Psoas muscle (tissue), 7 donors: ENCODE measurements at regions not wholly inside any gene's neighbourhood (a gene's known extent, or its start where the extent isn't known, plus 50 kb on each side); places are given as distances from the start of the nearest gene placed in this dataset.
"Not testable (repeated sequence)": the region's sequence is repeated elsewhere in the genome, so short reads cannot be mapped to it uniquely, and the experiment has no call there.

ENCODE experiments used
- ATAC-seq, 4 donors: fragments of 200-7000 bp; cut with Tn5 transposase; one replicate each; pipeline ENCODE4 v1.9.1; 2020; ENCODE audit warnings: moderate library complexity in 3 of 4, mild to moderate bottlenecking in 2 of 4
- DNase-seq, 2 donors: peaks; one replicate each; pipeline ENCODE4 v3.0.0-alpha.2; 2020
- H3K27ac ChIP-seq: fragments of 200-600 bp; one replicate; pipeline ENCODE4 v1.8.0; 2022
- H3K27me3 ChIP-seq, 3 donors: fragments of 200-600 bp in 1 of 3; one replicate each; pipeline versions ENCODE4 v1.6.1 to v1.8.0; 2013 to 2022; ENCODE audit warnings: low read length in 2 of 3, mild to moderate bottlenecking in 2 of 3, moderate library complexity in 1 of 3; ENCODE audit not compliant: insufficient read depth in 3 of 3
- H3K36me3 ChIP-seq, 2 donors: fragments of 200-600 bp in 1 of 2; one replicate each; pipeline versions ENCODE4 v1.6.1 to v1.8.0; 2013 to 2022; ENCODE audit warnings: low read depth in 1 of 2, mild to moderate bottlenecking in 1 of 2, moderate library complexity in 1 of 2; ENCODE audit not compliant: insufficient read depth in 1 of 2
- H3K4me1 ChIP-seq: fragments of 200-600 bp; one replicate; pipeline ENCODE4 v1.8.0; 2022
- H3K4me3 ChIP-seq: fragments of 200-600 bp; one replicate; pipeline ENCODE4 v1.8.0; 2022; ENCODE audit warnings: mild to moderate bottlenecking
- H3K9me3 ChIP-seq: fragments of 200-600 bp; one replicate; pipeline ENCODE4 v1.8.0; 2022
- CTCF ChIP-seq: fragments of 200-600 bp; IDR thresholded peaks from one replicate; pipeline ENCODE4 v1.8.0; 2022; ENCODE audit warnings: antibody characterized with exemption
- WGBS, 3 donors: extraction: QIAGEN DNeasy Blood & Tissue Kit; methylation state at CpG; one replicate each; pipeline versions ENCODE4 v1.1.6 to v1.1.7; 2013; 5-methylcytosine and 5-hydroxymethylcytosine counted together
- intact Hi-C, 2 donors: fragments of 100-400 bp; cut with DNase I; formaldehyde crosslinking; loops; one replicate each; pipeline versions ENCODE4 v1.11.0 to v1.14.2; 2022
- donor health status: healthy with polysubstance abuse.
- donor health status: DM: no; HTN: no; CAD: no; lungs with moderate emphysema.
- donor health status: Bipolar disorder and iron deficiency.
- donor health status: healthy.
- donor health status: DM: yes; HTN: yes; CAD: no.
- donor health status: DM: no; HTN: no; CAD: no.
- donor health status: DM: yes; HTN: yes; CAD: no.

GRCh38 chr5:44046619-44047364 lies 342.4 kb downstream of the FGF10 start:
- peak in 1 of 2 donors; percentile 55 for DNase-seq

GRCh38 chr5:44044549-44044948 lies 344.7 kb downstream of the FGF10 start:
- H3K27ac ChIP-seq, H3K4me3 ChIP-seq, H3K4me1 ChIP-seq, DNase-seq, H3K9me3 ChIP-seq, H3K27me3 ChIP-seq, ATAC-seq, H3K36me3 ChIP-seq, intact Hi-C loops: not testable (repeated sequence)
- WGBS, 3 donors = 87 to 96% (median 88%) methylated on average over 4 of the region's 4 CpGs

More at GRCh38 chr5:44046619-44047364, 342.4 kb downstream of the FGF10 start:
- intact Hi-C loops = no loop called here
- Histone ChIP-seq H3K9me3 (no peaks in the 10 kb centered on the region), H3K36me3 (no peaks in the 10 kb centered on the region), H3K4me3 (no peak overlapping the region), H3K27ac (no peak overlapping the region), H3K27me3 (no peaks in the 10 kb centered on the region), H3K4me1 (no peaks in the 10 kb centered on the region)
- peak in 1 of 4 donors; percentile 32 for ATAC-seq
- no peak for TF ChIP-seq CTCF
- 60 to 67% (median 61%) methylated on average over 6 of the region's 6 CpGs for WGBS, 3 donors

GRCh38 chr5:44028226-44028625 lies 361.0 kb downstream of the FGF10 start:
- ATAC-seq (no peak), DNase-seq (no peak)
- Histone ChIP-seq H3K4me3 (no peak overlapping the region), H3K9me3 (no peaks in the 10 kb centered on the region), H3K4me1 (no peaks in the 10 kb centered on the region), H3K27me3 (no peaks in the 10 kb centered on the region), H3K36me3 (no peaks in the 10 kb centered on the region), H3K27ac (no peak overlapping the region)
- intact Hi-C loops = no loop called here
- 48 to 63% (median 60%) methylated on average over 1 of the region's 1 CpG for WGBS, 3 donors
- no peak for TF ChIP-seq CTCF

- Histone ChIP-seq H3K36me3 (no peaks in the 10 kb centered on the region), H3K27ac (no peak overlapping the region), H3K9me3 (no peaks in the 10 kb centered on the region), H3K4me3 (no peak overlapping the region), H3K27me3 (no peaks in the 10 kb centered on the region), H3K4me1 (no peaks in the 10 kb centered on the region)
- intact Hi-C loops = no loop called here
- DNase-seq (no peak), ATAC-seq (no peak)
- TF ChIP-seq CTCF = no peak
Observed at GRCh38 chr5:44022622-44023021, 366.6 kb downstream of the FGF10 start.

- no peak for TF ChIP-seq CTCF
- Histone ChIP-seq H3K27me3 (no peaks in the 10 kb centered on the region), H3K4me1 (no peaks in the 10 kb centered on the region), H3K9me3 (no peaks in the 10 kb centered on the region), H3K36me3 (no peaks in the 10 kb centered on the region), H3K4me3 (no peak overlapping the region), H3K27ac (no peak overlapping the region)
- DNase-seq (no peak), ATAC-seq (no peak)
- intact Hi-C loops = no loop called here
- 71 to 79% (median 74%) methylated on average over 2 of the region's 2 CpGs for WGBS, 3 donors
Observed at GRCh38 chr5:44011518-44011917, 377.7 kb downstream of the FGF10 start.
